H9 (cell line): ENCODE measurements at regions not wholly inside any gene's neighbourhood (a gene's known extent, or its start where the extent isn't known, plus 50 kb on each side); places are given as distances from the start of the nearest gene placed in this dataset.

Experiments used
- DNase-seq: peaks from one replicate; pipeline ENCODE4 v3.0.0-alpha.2; 2017
- H2AFZ ChIP-seq: one replicate; pipeline ENCODE4 v1.6.1; 2013; ENCODE audit warnings: mild to moderate bottlenecking, low read length, control low read depth, moderate library complexity
- H2AK5ac ChIP-seq: 2 replicates; pipeline ENCODE4 v1.6.1; 2013; ENCODE audit warnings: low read length, control low read depth, mixed read lengths; ENCODE audit not compliant: insufficient read length
- H2BK120ac ChIP-seq: one replicate; pipeline ENCODE4 v1.6.1; 2013; ENCODE audit warnings: low read depth, mild to moderate bottlenecking, low read length, control low read depth, inconsistent platforms; ENCODE audit not compliant: poor library complexity, severe bottlenecking
- H2BK12ac ChIP-seq: 2 replicates; pipeline ENCODE4 v1.6.1; 2013; ENCODE audit warnings: low read length, control low read depth, mixed read lengths, low read depth; ENCODE audit not compliant: insufficient read length
- H2BK15ac ChIP-seq: 2 replicates; pipeline ENCODE4 v1.6.1; 2013; ENCODE audit warnings: low read depth, low read length, control low read depth
- H2BK20ac ChIP-seq: one replicate; pipeline ENCODE4 v1.6.1; 2013; ENCODE audit warnings: low read depth, mild to moderate bottlenecking, low read length, control low read depth, inconsistent platforms; ENCODE audit not compliant: poor library complexity, severe bottlenecking
- H2BK5ac ChIP-seq: 2 replicates; pipeline ENCODE4 v1.6.1; 2013; ENCODE audit warnings: low read length, control low read depth, mixed read lengths; ENCODE audit not compliant: insufficient read length
- H3K14ac ChIP-seq: 2 replicates; pipeline ENCODE4 v1.6.1; 2013; ENCODE audit warnings: low read length, control low read depth; ENCODE audit not compliant: insufficient read depth
- H3K18ac ChIP-seq: 2 replicates; pipeline ENCODE4 v1.6.1; 2013; ENCODE audit warnings: low read depth, mild to moderate bottlenecking, mixed read lengths, low read length, control low read depth; ENCODE audit not compliant: insufficient read length
- H3K23ac ChIP-seq: 2 replicates; pipeline ENCODE4 v1.6.1; 2013; ENCODE audit warnings: low read length, control low read depth, mixed read lengths, low read depth; ENCODE audit not compliant: insufficient read length
- H3K23me2 ChIP-seq: 2 replicates; pipeline ENCODE4 v1.6.1; 2013; ENCODE audit warnings: low read depth, mild to moderate bottlenecking, mixed read lengths, low read length, control low read depth; ENCODE audit not compliant: insufficient read length, poor library complexity, severe bottlenecking
- H3K27ac ChIP-seq: 2 replicates; pipeline ENCODE4 v1.5.1; 2013; ENCODE audit warnings: low read length, control low read depth, mixed read lengths, low read depth; ENCODE audit not compliant: insufficient read length
- H3K27me3 ChIP-seq: 2 replicates; pipeline ENCODE4 v1.6.1; 2013; ENCODE audit warnings: low read length, control low read depth, inconsistent platforms; ENCODE audit not compliant: insufficient read depth
- H3K4ac ChIP-seq: 2 replicates; pipeline ENCODE4 v1.6.1; 2013; ENCODE audit warnings: low read depth, mild to moderate bottlenecking, control low read depth, inconsistent platforms, low read length, moderate library complexity
- H3K4me1 ChIP-seq: 2 replicates; pipeline ENCODE4 v1.6.1; 2013; ENCODE audit warnings: low read length, control low read depth, inconsistent platforms; ENCODE audit not compliant: insufficient read depth
- H3K4me2 ChIP-seq: 2 replicates; pipeline ENCODE4 v1.6.1; 2013; ENCODE audit warnings: low read length, control low read depth, mixed read lengths; ENCODE audit not compliant: insufficient read length, insufficient read depth
- H3K56ac ChIP-seq: 2 replicates; pipeline ENCODE4 v1.6.1; 2013; ENCODE audit warnings: low read depth, mild to moderate bottlenecking, mixed read lengths, low read length, control low read depth; ENCODE audit not compliant: insufficient read length
- H3K79me1 ChIP-seq: 2 replicates; pipeline ENCODE4 v1.6.1; 2013; ENCODE audit warnings: low read depth, mild to moderate bottlenecking, moderate library complexity, low read length, control low read depth, inconsistent platforms; ENCODE audit not compliant: insufficient read depth, poor library complexity, severe bottlenecking
- H3K79me2 ChIP-seq: 2 replicates; pipeline ENCODE4 v1.6.1; 2013; ENCODE audit warnings: low read length, control low read depth, inconsistent platforms; ENCODE audit not compliant: insufficient read depth
- H3K9ac ChIP-seq: 2 replicates; pipeline ENCODE4 v1.6.1; 2013; ENCODE audit warnings: low read length, control low read depth, mixed read lengths; ENCODE audit not compliant: insufficient read length; ENCODE audit errors: extremely low read depth
- H3K9me3 ChIP-seq: one replicate; pipeline ENCODE4 v1.6.1; 2013; ENCODE audit warnings: low read depth, low read length, inconsistent platforms; ENCODE audit not compliant: control insufficient read depth
- H3T11ph ChIP-seq: one replicate; pipeline ENCODE4 v1.6.1; 2013; ENCODE audit warnings: mild to moderate bottlenecking, low read length, control low read depth, inconsistent platforms
- H4K20me1 ChIP-seq: one replicate; pipeline ENCODE4 v1.6.1; 2013; ENCODE audit not compliant: control insufficient read depth, insufficient read length, insufficient read depth
- H4K5ac ChIP-seq: 2 replicates; pipeline ENCODE4 v1.6.1; 2013; ENCODE audit warnings: low read depth, mild to moderate bottlenecking, mixed read lengths, low read length, control low read depth; ENCODE audit not compliant: insufficient read length
- H4K8ac ChIP-seq: replicated peaks from 2 replicates; pipeline ENCODE4 v1.6.1; 2013; ENCODE audit warnings: low read length, control low read depth, mixed read lengths, low read depth; ENCODE audit not compliant: insufficient read length
- H4K91ac ChIP-seq: 2 replicates; pipeline ENCODE4 v1.6.1; 2013; ENCODE audit warnings: low read depth, mild to moderate bottlenecking, moderate library complexity, mixed read lengths, low read length, control low read depth; ENCODE audit not compliant: insufficient read length
- H3K27ac Mint-ChIP-seq, 3 experiments: 2 replicates in 2 of 3; 3 replicates in 1 of 3; pipeline ENCODE4 v1.8.0; 2020 to 2021; ENCODE audit warnings: mixed read lengths in 3 of 3, mild to moderate bottlenecking in 1 of 3, moderate library complexity in 1 of 3
- H3K27me3 Mint-ChIP-seq: 2 replicates; pipeline ENCODE4 v1.8.0; 2021; ENCODE audit warnings: low read depth, mild to moderate bottlenecking, moderate library complexity, mixed read lengths
- H3K36me3 Mint-ChIP-seq, 3 experiments: 2 replicates in 2 of 3; 3 replicates in 1 of 3; pipeline ENCODE4 v1.8.0; 2020 to 2021; ENCODE audit warnings: low read depth in 3 of 3, mixed read lengths in 3 of 3; ENCODE audit not compliant: insufficient read depth in 1 of 3
- H3K4me1 Mint-ChIP-seq, 2 experiments: 2 replicates each; pipeline ENCODE4 v1.8.0; 2020; ENCODE audit warnings: mixed read lengths in 2 of 2
- H3K4me3 Mint-ChIP-seq, 2 experiments: 2 replicates in 1 of 2; 3 replicates in 1 of 2; pipeline ENCODE4 v1.8.0; 2020 to 2021; ENCODE audit warnings: mild to moderate bottlenecking in 2 of 2, mixed read lengths in 2 of 2, moderate library complexity in 1 of 2
- H3K9me3 Mint-ChIP-seq, 2 experiments: 2 replicates in 1 of 2; 3 replicates in 1 of 2; pipeline ENCODE4 v1.8.0; 2020; ENCODE audit warnings: mild to moderate bottlenecking in 2 of 2, mixed read lengths in 2 of 2, moderate library complexity in 1 of 2
- CTCF ChIP-seq: fragments of 200-600 bp; sonication (generic); conservative IDR thresholded peaks from 3 replicates; pipeline ENCODE4 v1.8.0; 2021; ENCODE audit warnings: antibody characterized with exemption, mild to moderate bottlenecking
- WGBS: extraction: QIAGEN DNeasy Blood & Tissue Kit; methylation state at CpG from one replicate; pipeline ENCODE4 v1.1.7; 2013; ENCODE audit warnings: missing lambda C conversion rate, low lambda C conversion rate, mixed read lengths; ENCODE audit not compliant: insufficient read length; ENCODE audit errors: extremely low coverage; 5-methylcytosine and 5-hydroxymethylcytosine counted together

- DNase-seq = no peak
- Histone ChIP-seq H2BK12ac (no peak overlapping the region), H3K79me1 (no peaks in the 10 kb centered on the region), H3T11ph (no peak overlapping the region), H3K9ac (no peak overlapping the region), H2BK5ac (no peak overlapping the region), H4K91ac (no peak overlapping the region), H3K79me2 (no peaks in the 10 kb centered on the region), H3K18ac (no peak overlapping the region), H2BK20ac (no peak overlapping the region), H2AK5ac (no peak overlapping the region), H3K4me1 (no peaks in the 10 kb centered on the region), H4K8ac (no peak overlapping the region), H3K27ac (no peak overlapping the region), H4K20me1 (no peaks in the 10 kb centered on the region), H2BK120ac (no peak overlapping the region), H3K9me3 (no peaks in the 10 kb centered on the region), H3K4me2 (no peak overlapping the region), H3K27me3 (no peaks in the 10 kb centered on the region), H3K14ac (no peak overlapping the region), H3K4ac (no peak overlapping the region), H2BK15ac (no peak overlapping the region), H3K23ac (no peak overlapping the region), H4K5ac (no peak overlapping the region), H2AFZ (no peak overlapping the region), H3K23me2 (no peaks in the 10 kb centered on the region), H3K56ac (no peak overlapping the region)
- Mint-ChIP-seq H3K4me3 (no peak overlapping the region), H3K4me1 (no peaks in the 10 kb centered on the region), H3K27me3 (no peaks in the 10 kb centered on the region), H3K36me3 (peaks cover 0 to under 1% (median 0%) of the 10 kb centered on the region in 3 experiments; a peak in 1 of 7 replicates), H3K9me3 (peaks cover 0 to under 1% of the 10 kb centered on the region in 2 experiments; a peak in 1 of 5 replicates), H3K27ac (no peak overlapping the region)
- no CpG with 5 or more reads among the region's 2 CpGs for WGBS
- TF ChIP-seq CTCF = no peak
These were observed 525.1 kb downstream of the PDCD6IP start for GRCh38 chr3:34323517-34323916.
